CD4-positive, alpha-beta T cell treated with Interleukin-21 for 1 hour (primary cell): ENCODE measurements at regions not wholly inside any gene's neighbourhood (a gene's known extent, or its start where the extent isn't known, plus 50 kb on each side); places are given as distances from the start of the nearest gene placed in this dataset.
"Not testable (repeated sequence)": the region's sequence is repeated elsewhere in the genome, so short reads cannot be mapped to it uniquely, and the experiment has no call there.

Experiments
- DNase-seq: peaks from one replicate; pipeline ENCODE4 v3.0.0-alpha.2; 2020

DNA sequence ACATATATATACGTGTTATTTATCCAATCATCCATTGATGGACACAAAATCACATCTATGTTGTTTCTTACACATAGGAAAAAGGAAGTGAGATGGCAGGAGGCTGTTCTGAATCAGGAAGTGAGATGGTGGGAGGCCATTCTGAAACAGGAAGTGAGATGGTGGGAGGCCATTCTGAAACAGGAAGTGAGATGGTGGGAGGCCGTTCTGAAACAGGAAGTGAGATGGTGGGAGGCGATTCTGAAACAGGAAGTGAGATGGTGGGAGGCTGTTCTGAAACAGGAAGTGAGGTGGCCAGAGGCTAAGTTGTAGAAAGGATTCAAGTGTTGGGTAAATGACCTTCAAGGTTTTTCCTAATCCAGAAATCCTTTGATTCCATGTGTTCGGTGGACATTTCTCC lies 921.5 kb downstream of the TYW1 start:
- DNase-seq: peak; percentile 0

DNA sequence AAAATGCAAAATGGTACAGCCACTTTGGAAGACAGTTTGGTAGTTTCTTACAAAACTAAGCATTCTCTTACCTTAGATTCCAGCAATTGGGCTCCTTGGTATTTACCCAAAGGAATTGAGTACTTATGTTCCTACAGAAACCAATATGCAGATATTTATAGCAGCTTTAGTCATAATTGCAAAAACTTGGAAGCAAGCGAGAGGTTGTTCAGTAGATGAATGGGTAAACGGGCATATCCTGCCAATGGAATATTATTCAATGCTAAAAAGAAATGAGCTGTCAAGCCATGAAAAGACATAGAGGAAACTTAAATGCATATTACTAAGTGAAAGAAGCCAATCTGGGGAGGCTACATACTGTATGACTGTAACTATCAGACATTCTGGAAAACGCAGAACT lies 926.7 kb downstream of the TYW1 start:
- DNase-seq: no peak

DNA sequence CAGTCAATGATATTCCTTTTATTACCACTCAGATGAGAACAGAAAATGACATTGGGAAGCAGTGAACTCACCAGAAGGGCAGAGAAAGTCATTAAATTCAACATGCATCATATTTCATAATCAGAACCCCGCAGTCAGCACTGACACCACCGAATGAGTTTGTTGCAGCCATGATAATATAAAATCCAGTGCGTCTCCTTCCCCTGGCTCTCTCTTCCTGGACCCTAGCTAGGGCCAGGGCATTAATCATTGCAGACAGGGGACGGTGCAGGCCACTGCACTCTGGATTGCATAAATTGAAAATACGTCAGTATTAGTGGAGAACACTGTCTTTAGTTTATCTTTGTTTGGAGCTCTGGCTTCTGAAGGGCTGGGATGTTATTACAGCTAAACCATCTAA lies 931.5 kb downstream of the TYW1 start:
- DNase-seq: no peak

GRCh38 chr7:67936447-67936846 lies 939.8 kb downstream of the TYW1 start:
- DNase-seq: not testable (repeated sequence)

DNA sequence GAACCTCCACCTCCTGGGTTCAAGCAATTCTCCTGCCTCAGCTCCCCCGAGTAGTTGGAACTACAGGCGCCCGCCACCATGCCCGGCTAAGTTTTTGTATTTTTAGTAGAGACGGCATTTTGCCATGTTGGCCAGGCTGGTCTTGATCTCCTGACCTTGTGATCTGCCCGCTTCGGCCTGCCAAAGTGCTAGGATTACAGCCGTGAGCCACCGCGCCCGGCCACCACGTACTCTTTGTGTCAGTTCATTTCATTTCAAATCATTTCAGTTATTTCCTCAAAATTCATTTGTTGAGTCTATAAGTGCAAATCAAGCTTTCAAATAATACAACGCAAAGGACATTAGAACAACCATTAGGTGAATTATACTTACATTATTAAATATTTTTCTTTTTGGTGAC lies 943.8 kb downstream of the TYW1 start:
- DNase-seq: no peak

DNA sequence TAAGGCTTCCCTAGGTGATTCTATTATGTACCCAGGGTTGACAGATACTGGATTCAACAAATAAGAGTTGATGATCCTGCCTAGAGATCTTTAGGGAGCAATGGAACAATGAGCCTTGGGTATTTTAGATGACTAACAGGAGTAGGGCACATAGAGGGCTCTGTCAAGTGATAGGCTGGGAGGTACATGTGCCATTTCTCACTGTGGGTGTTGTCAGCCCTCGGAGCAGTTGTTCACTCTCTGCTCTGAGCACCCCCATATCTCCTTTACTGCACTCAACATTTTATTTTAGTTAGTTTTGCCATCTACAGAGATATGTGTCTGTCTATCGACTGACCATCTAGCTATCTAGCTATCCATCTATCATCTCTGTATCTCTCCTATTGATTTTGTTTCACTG lies 950.6 kb downstream of the TYW1 start:
- DNase-seq: no peak

DNA sequence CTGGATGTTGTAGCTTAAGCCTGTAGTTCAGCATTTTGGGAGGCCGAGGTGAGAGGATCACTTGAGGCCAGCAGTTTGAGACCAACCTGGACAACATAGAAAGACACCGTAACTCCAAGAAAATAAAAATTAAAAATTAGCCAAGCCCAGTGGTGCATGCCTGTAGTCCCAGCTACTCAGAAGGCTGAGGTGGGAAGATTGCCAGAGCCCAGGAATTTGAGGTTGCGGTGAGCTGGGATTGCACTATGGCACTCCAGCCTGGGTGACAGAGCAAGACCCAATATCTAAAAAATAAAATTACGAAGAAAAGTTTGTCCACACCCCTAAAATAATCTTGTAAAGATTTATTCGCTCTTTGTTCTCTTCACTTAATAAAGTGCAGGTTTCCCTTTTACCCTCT lies 951.0 kb downstream of the TYW1 start:
- DNase-seq: no peak

- no peak for DNase-seq
These were observed 953.9 kb downstream of the TYW1 start for GRCh38 chr7:67950321-67951083.

DNA sequence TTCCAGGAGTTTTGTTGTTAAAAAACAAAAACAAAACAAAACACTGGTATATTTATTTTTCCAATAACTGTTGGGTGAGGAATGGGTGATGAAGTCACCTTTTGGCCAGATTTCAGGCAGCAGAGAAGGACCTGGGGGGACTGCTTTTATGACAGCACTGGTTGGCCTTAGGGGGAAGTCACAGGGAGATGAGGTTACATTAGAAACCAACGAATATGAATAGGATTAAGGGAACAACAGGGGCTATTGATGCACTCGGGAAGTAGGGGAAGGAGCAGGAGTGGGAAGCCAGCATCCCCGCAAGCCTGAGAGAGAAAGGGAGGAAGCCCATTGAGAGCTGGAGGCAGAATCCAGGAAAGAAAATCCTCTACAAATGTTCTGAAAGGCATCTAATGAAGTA lies 958.4 kb downstream of the TYW1 start:
- DNase-seq: no peak

GRCh38 chr7:67962863-67963262 lies 966.2 kb downstream of the TYW1 start:
- no peak for DNase-seq

- DNase-seq: no peak
These were observed 979.9 kb downstream of the TYW1 start for GRCh38 chr7:67976490-67976889.

DNA sequence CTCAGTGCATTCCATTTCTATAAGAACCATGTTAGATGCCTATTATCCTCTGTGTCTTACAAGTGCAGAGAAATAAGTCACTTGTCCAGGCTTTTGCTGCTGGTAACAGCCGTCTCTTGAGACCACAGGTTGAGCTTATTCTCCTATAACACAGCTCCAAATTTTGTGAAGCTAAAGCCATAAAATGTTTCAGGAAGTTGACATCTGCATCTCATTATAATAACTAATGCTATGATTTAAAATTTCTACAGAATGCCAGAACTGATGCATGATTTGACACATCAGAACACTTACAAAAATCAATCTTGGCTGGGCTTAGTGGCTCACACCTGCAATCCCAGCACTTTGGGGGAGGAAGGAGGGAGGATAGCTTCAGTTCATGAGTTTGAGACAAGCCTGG lies 986.9 kb downstream of the TYW1 start:
- DNase-seq: no peak

- DNase-seq: no peak
These were observed 987.7 kb downstream of the TYW1 start for GRCh38 chr7:67984326-67984725.

- no peak for DNase-seq
These were observed 992.5 kb downstream of the TYW1 start for GRCh38 chr7:67989142-67989541.

GRCh38 chr7:67990003-67990402 lies 993.4 kb downstream of the TYW1 start:
- no peak for DNase-seq

DNA sequence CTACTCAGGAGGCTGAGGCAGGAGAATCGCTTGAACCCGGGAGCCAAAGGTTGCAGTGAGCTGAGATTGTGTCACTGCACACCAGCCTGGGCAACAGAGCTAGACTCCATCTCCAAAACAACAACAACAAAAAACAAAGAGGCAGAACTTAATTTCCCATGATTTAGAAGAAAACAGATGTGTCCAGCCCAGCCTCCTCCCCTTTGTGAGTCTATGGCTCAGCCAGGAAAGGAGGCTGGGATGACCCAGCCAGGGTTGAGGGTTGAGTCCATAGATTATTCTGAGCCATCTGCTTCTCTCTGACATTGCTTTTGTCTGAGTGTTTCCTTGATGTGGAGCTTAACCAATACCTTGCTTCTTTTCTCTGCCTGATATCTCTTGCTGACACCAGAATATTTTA lies 994.1 kb downstream of the TYW1 start:
- DNase-seq: no peak

DNA sequence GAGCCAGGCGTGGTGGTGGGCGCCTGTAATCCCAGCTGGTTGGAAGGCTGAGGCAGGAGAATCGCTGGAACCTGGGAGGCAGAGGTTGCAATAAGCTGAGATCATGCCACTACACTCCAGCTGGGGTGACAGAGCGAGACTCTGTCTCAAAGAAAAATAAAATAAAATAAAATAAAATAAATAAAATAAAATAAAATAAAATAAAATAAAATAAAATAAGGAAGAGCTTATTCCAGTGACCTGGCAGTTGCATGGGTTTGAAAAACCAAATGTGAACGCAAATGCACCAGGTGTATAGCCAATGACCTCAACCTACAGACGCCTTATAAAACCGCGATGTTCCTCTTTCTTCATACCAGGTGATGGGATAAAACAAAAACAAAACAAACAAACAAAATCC lies 995.7 kb downstream of the TYW1 start:
- no peak for DNase-seq

DNA sequence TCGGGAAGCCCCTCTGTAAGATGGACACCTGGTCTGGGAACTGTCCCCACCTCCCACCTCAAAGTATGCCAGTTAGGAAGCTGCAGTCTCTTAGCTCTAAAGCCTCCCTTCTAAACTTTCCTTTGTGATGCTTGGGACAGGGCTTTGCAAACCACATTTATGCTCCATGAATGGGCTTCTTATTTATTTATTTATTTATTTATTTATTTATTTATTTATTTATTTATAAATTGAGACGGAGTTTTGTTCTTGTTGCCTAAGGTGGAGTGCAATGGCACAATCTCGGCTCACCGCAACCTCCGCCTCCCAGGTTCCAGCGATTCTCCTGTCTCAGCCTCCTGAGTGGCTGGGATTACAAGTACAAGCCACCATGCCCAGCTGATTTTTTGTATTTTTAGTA lies 1009.4 kb downstream of the TYW1 start:
- DNase-seq: no peak

DNA sequence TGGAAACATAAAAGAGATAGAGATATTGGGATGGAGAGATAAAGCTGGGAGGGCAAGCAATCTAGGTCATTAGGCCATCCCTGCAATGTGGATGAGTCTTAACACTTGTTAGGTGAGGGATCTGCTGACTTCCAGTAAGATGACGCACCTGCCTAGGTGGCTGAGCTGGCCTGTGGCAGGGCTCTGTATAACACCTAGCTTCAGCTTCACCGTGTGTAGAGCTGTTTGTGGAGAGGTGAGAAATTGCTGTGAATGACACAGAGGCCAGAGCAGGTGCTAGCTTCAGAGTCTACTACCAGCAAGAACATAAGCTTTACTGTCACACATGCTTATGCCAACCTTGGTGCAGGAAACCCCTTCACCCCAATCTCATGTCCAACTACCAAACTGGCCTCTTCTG lies 1010.0 kb downstream of the TYW1 start:
- DNase-seq: no peak

GRCh38 chr7:68009716-68010115 lies 1013.1 kb downstream of the TYW1 start:
- DNase-seq: no peak

DNA sequence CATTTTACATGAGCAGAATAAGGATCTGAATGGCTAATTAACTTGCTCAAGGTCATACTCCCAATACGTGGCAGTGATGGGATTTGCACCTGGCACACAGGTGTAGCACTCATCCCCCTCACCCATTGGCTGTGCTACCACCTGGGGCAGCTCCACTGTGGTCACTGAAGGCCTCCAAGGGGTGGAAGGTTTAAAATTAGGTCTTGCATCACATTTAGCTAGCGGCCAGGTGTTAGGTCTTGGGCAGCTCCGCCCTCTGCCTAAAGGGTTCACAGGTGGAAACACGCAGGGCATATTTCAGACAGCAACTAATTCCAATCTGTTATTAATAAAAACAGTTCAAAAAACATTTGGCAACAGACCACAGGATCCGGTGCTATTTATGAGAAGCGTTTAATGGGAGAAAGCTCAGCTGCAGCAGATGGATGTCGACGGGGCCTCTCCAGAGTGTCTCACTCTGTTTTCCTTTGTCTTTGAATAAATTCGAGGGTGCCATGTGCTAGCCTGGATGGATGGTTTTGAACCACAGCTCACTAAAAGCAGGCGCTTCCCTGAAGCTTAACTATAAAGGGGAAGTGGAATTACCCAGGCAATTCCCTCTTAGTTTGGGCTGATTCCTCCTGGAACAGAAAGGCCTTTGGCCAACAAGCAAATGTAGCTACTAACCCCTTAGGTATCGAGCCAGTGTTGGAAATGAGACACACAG lies 1017.6 kb downstream of the TYW1 start:
- no peak for DNase-seq

DNA sequence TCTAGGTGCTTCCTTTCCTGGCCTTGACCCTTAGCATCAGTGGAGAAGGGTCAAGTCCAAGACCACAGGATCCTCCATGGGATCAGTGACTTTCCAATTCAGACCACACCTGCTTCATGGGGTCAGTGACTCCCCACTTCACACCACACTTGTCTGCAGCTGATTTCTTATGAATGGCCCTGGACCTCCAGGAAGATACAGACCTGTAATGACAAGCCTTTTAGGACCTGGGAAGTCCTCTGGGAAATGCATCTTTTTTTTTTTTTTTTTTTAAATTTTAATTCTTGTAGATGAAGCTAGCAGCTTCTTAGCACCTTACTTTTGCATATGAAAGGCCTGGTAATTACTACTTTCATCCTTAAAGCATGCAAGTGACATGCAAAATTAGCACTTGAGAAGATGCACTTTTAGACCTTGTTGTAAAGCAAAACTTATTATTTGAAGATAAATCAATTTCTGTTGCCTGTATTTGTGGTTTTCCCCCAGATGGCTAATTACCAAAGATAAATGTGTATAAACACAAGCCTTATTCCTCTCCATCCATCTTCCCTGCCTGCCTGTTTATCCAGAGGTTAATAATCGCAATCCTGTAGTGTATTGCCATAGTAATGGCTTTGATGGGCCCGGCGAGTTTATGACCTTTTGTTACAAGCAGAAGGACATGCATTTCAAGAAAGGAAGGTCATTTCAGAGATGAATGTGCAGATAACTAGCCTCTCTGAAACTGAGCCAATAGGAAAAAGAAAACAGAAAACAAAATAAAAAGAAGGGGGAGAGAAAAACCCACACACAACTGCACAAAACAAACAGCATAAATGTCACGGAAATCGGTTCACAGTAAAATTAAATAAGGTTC lies 1018.7 kb downstream of the TYW1 start:
- no peak for DNase-seq

DNA sequence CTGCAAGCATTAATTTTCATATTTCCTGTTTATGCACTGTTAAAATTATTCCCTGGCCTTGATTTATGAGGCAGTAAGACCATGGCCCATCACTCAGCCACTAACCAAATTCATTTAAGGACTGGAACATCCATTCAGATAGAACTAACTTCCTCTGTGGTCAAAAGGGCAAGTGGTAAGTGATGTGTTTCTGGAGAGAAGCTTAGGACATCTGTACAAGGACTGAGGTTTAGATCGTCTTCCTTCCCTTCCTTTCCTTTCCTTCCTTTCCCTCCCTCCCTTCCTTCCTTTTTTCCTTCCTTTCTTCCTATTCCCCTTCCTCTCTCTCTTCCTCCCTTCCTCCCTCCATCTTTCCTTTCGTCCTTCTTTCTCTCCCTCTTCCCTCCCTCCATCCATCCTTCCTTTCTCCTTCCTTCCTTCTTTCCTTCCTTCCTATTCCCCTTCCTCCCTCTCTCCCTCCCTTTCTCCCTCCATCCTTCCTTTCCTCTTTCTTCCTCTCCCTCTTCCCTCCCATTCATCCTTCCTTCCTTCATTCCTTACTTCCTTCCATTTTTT lies 1019.4 kb downstream of the TYW1 start:
- no peak for DNase-seq

DNA sequence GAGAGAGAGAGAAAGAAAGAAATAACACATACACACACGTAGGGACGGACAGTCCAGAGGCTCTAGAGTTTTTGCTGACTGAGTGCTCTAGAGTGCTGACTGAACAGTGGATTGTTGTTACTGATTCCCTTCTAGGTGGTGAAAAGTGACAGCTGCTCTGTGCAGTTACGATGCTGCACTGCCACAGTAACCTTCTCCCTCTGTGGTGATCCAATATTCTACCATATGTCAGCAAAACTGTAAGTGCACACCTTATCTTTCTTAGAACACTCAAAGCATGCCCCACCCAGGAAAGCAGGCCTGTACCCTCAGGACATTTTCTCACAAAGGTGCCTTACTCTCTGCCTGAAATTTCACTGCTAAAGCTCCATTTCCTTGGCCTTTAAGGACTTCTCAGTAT lies 1023.5 kb downstream of the TYW1 start:
- no peak for DNase-seq
